Islet of Langerhans (tissue), 1 donor: ENCODE measurements at regions not wholly inside any gene's neighbourhood (a gene's known extent, or its start where the extent isn't known, plus 50 kb on each side); places are given as distances from the start of the nearest gene placed in this dataset.
A peak's percentile ranks its signal among the peaks of the same experiment; 100 is the strongest.
"Not testable (repeated sequence)": the region's sequence is repeated elsewhere in the genome, so short reads cannot be mapped to it uniquely, and the experiment has no call there.

Experiments used
- FAIRE-seq: peaks from one replicate; lab custom pipeline; 2011; peaks lifted over from hg19 to GRCh38; lab: Jason Lieb, UNC

DNA sequence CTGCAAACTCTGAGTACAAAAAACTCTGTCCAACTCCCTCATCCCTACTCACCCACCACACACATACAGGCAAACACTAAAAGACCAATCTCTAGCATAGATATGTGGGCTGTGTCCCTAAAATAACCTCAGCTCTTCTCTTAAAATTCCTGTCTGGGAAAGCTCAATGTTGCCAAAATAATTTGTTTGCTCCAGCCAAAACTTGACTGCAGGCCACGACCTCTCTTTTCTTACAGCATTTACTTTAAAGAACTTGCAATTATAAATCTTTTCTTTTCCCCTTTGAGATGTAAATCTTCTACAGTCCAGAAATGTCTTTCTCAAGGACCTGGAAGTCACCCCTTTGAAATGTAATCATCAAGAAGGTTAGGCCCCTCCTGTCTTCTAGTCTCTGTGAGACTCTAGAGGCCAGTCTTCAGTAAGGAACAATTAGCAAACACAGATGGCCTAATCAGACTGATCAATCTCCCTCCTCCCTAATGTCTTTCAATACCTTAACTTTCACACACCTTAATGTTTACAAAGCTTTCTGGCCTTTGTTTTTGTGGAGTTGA, 483.6 kb upstream of the RGS18 start:
- no peak for FAIRE-seq

DNA sequence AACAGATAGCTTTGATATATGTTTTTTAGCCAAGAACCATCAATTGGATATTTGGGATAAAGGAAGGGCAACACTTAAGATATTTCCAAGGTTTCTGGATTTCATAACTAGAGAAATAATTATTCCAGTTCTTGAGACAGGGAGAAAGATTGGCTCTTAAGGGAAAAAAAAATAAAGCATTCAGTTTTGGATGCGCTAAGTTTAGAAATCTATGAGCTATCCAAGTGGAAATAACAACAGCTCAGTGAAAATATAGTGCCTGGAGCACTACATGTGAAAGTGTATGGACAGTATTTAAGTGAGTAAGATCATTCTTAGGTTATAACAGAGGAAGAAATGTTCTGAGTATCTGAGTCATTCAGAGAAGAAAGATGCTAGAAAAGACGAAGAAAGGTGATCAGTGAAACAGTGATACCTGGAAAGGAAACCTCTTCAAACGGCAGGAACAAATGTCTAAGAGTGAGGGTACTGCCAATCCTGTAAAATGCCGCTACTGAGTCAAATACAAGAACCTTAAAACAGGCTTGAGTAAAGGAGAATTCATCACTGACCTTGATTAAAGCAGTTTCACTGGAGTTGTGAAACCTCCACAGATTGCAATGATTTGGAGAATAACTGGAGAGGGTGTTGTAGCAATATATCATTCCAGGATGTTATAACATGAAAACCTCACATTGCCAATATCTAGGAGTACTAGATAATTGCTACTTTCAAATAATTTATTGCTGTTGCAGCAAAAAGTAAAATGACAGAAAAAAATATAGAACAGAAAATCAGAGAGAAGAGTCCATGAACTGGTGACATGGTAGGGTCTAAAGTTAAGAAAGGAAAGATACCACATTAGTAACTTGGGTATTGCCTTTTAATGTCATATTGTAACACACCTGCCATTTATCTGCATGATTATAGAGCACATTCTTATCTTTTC, 482.1 kb upstream of the RGS18 start:
- no peak for FAIRE-seq

DNA sequence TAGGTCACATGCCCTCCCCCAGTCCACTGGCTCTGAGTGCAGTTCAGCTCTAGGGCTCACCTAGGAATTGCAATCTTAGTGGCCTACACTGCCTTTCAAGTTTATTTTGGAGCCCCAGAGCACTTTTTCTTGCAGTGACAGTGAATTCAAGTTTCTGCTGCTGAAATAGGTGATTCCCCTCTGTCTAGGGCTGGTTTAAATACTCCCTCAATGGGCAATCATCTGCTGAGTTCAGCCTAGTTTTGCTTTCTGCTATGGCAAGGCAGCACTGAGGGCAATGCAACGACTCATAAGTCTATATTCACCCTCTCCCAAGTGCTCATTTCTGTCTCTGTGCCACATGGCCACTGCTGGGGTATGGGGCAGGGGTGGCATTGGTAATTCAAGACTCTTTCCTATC, 472.6 kb upstream of the RGS18 start:
- no peak for FAIRE-seq

DNA sequence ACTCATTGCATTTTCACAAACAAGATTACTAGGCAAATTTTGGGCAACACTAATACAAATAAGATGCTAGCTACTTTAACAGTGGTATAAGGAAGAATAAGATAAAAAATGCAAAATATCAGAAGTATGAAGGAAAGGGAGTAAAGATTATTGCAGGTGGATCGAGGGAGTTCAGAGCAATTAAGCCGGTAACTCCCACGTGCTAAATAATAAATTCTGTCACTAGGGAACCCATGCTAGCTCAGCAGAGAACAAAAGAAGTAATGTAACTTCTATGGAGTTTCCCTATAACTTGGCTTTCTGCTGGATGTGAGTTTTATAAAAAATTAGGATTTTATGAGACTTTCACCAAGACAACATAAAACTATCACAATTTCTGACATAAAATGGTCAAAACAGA, 470.5 kb upstream of the RGS18 start:
- FAIRE-seq = no peak

DNA sequence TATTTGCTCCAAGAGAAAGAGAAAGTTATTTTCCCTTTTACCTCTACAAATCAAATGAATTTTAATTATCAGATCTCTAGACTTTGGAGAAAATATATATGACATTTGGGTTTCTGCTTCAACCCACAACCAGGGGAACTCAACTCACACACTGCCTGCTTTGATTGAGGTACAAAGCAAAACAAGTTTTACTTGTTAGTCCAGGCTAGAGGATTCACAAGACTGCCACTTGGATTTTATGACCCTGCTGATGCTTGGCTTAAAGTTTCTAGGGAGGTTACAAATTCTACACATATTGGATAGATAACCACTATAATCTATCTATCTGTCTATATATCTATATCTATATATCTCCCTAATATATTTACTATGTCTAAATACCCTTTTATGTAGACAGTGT, 467.3 kb upstream of the RGS18 start:
- FAIRE-seq = no peak

DNA sequence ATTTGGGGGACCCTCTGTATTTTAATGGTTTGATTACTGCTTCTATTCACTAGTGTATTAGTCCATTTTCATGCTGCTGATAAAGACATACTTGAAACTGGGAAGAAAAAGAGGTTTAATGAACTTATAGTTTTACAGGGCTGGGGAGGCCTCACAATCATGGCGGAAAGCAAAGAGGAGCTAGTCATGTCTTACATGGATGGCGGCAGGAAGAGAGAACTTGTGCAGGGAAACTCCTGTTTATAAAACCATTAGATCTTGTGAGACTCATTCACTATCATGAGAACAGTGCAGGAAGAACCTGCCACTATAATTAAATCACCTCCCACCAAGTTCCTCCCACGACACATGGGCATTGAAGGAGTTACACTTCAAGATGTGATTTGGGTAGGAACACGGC, 464.5 kb upstream of the RGS18 start:
- FAIRE-seq = no peak

DNA sequence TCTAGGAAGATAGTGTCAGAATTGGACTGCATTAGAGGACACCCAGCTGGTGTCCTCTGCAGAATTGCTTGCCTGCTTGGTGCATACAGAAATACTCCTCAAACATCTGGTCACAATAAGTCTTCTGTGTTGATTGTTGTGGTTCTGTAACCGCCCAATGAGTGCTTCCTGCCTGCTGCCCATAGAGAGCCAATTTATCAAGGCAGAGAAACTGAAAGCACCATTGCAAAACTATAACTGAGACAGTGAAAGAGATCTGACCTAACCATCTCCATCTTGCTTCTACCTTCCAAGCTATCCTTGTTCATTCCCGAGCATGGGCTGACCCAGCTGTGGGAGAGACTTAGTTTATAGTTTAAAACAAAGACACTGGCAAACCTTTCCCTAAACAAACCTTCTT, 462.4 kb upstream of the RGS18 start:
- no peak for FAIRE-seq

DNA sequence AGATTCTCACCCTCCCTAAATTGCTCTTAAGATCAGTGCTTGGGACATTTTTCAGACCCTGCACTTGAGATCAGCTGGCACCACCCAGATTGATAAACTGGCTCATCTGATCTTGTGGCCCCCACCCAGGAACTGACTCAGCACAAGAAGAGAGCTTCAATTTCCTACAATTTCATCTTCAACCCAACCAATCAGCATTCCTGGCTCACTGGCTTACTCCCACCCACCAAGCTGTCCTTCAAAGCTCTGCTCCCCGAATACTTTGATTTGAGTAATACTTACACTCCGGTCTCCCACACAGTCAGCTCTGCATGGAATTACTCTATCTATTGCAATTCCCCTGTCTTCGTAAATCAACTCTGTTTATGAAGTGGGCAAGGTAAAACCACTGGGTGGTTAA, 461.9 kb upstream of the RGS18 start:
- no peak for FAIRE-seq

- FAIRE-seq = no peak
Measured at GRCh38 chr1:191697556-191697955, 460.7 kb upstream of the RGS18 start.

DNA sequence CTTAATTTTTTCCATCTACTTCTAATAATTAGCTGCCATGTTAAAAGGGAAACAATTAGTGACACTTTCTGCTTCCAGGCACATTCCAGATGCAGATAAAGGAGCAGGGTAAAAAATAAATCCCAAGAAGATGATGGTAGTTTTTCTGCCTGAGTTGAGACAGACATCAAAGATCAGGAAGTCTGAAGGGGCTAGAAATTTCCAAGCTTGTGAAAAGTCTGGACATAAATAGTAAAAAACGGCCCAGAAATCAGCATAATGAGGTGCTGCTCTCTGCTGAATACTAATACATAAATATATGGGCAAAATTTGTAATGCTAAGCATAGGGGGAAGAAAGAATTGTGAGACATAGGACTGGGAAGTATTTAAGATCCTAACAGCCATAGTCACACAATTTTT, 460.0 kb upstream of the RGS18 start:
- no peak for FAIRE-seq

- no peak for FAIRE-seq
Measured at GRCh38 chr1:191699343-191699742, 458.9 kb upstream of the RGS18 start.

DNA sequence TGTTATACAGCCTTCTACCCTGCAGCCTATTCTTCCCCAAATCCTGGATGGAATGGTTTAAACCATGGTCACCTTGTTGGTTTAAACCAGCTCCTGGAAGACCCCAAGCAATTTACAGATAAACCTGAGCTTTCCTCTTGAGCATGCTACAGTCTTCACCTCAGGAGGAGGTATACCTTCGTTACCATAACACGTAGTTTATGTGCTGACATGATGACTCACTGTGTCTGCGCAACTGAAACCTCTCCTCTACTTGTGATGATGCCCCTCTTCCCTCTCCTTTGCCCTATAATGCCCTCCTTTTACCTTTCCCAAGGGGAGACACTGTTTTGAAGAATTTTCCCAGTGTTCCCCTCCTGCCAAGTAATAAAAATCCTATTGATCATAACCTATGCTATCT, 457.3 kb upstream of the RGS18 start:
- FAIRE-seq = no peak

GRCh38 chr1:191702124-191702523, 456.1 kb upstream of the RGS18 start:
- FAIRE-seq = peak; percentile 64

DNA sequence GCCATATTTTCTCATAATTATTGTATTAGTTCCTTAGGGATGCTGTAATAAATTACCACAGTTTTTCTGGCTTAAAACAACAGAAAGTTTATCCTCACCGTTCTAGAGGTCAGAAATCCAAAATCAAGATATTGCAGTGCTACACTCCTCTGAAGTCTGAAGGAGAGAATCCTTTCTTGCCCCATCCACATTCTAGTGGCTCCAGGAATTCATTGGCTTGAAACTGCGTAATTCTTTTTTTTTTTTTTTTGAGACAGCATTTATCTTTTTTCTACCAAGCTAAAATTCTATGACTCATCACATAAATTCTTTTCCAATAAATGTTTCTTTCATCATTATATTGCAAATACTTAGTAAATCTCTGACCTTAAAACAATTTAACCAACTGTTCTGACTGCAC, 451.0 kb upstream of the RGS18 start:
- FAIRE-seq = no peak

DNA sequence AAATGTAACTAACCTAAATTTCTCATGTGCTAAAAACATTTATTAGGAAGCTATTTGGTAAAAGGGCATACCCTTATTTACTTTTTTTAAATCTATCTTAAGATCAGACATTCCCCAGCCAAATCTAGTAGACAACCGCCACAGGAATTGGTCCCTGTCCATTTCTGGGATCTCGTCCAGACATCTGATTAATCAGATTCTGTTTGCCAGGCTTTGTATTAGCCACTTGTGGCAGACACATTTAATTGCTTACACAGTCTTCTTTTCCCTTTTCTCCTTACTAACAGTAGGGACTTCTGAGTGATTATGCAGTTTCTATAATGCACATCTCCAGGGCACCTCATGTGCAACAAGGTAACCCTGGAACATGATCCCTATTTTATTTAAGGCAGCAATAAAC, 449.0 kb upstream of the RGS18 start:
- FAIRE-seq = no peak

- no peak for FAIRE-seq
Measured at GRCh38 chr1:191711961-191712360, 446.3 kb upstream of the RGS18 start.

GRCh38 chr1:191714845-191715244, 443.4 kb upstream of the RGS18 start:
- no peak for FAIRE-seq

GRCh38 chr1:191729742-191730141, 428.5 kb upstream of the RGS18 start:
- no peak for FAIRE-seq

DNA sequence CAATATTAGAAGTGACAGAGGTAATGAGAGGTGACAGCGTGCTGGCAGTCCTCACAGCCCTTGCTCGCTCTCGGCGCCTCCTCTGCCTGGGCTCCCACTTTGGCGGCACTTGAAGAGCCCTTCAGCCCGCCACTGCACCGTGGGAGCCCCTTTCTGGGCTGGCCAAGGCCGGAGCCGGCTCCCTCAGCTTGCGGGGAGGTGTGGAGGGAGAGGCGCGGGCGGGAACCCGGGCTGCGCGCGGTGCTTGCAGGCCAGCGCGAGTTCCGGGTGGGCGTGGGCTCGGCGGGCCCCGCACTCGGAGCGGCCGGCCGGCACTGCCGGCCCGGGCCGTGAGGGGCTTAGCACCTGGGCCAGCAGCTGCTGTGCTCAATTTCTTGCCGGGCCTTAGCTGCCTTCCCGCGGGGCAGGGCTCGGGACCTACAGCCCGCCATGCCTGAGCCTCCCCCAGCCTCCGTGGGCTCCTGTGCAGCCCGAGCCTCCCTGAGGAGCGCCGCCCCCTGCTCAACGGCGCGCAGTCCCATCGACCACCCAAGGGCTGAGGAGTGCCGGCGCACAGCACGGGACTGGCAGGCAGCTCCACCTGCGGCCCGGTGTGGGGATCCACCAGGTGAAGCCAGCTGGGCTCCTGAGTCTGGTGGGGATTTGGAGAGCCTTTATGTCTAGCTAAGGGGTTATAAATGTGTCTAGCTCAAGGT, 426.5 kb upstream of the RGS18 start:
- FAIRE-seq = not testable (repeated sequence)

DNA sequence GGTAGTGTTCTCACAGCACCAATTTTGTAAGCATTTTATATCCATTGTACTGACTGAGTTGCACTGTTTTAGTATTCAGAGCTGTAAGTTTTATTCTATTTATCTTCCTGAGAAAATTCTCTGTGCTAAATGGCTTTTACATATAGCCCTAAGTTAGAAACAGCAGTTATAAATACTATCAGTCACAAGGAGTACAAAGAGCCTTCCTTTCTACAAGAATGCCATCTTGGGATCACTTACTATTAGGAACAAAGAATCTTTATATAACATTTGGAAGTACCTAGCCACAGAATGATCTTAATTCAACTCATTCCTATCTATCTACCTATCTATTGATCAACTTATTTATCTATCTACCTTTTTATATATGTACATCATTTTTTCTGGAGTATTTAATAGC, 423.9 kb upstream of the RGS18 start:
- no peak for FAIRE-seq

DNA sequence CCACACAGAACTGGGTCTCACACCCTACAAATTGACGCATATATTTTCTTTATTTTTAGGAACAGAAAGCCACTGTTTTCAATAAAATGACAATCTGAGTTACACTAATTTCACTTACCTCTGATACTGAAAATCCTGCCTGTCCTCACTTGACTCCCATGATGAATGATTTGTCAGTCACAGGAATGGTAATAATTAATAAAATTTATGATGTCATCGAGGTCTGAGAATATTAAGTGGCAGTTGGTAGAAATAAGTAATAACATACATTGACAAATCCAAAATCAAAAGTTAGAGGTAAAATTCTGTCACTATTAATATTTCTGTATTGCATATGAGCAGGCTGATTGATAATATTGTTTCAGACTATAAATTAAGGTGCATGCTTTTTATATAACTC, 418.7 kb upstream of the RGS18 start:
- FAIRE-seq = no peak

DNA sequence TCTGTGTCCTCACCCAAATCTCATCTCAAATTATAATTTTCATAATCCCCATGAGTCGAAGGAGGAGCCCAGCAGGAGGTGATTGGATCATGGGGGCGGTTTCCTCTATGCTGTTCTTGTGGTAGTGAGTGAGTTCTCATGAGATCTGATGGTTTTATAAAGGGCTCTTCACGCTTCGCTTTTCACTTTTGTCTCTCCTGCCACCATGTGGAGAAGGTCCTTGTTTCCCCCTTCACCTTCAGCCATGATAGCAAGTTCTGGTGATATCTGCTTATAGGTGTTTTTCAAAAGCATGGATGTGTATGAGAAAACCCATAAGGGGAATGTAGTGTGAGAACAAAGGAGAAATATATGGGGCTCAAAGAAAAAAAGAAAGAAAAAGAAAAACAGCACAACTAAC, 405.9 kb upstream of the RGS18 start:
- FAIRE-seq = no peak

GRCh38 chr1:191760016-191760415, 398.2 kb upstream of the RGS18 start:
- no peak for FAIRE-seq

DNA sequence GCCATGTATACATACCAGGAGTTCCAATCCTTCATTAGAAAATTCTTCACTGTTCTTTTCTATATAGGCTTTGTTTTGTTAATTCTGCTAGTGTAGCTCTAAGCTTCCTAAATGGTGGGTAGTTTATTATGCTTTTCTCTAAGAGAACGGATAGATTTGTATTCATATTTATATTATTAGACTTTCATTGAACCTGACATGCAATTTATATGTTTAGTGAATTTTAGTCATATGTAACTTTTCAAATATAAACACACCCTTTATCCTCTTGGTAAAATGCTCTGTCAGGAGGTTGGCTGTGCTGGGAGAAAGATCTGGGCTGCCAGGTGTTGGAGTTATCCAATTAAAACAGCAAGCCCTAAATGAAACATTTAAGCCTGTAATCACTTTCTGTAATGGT, 369.7 kb upstream of the RGS18 start:
- no peak for FAIRE-seq
